ENCODE measurements at regions not wholly inside any gene's neighbourhood (a gene's known extent, or its start where the extent isn't known, plus 50 kb on each side); places are given as distances from the start of the nearest gene placed in this dataset.

DNA sequence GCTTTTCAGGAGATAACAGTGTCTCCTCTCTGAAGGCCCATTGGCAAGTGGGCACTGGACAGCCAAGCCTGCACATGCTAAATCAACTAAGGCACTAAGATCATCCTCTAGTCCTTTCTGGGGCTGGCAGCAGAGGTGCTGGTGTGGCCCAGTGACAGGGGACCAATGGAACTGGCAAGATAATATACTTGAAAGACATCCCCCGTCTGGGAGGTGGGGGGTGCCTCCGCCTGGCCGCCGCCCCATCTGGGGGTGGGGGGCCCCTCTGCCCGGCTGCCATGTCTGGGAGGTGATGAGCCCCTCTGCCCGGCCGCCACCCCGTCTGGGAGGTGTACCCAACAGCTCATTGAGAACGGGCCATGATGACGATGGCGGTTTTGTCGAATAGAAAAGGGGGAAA is 223.3 kb downstream of the UNC5CL start:
- FAIRE-seq = no peak
- DNase-seq (ENCODE audit: insufficient read length, low spot score) = no peak
- TF ChIP-seq, protein P1, sequence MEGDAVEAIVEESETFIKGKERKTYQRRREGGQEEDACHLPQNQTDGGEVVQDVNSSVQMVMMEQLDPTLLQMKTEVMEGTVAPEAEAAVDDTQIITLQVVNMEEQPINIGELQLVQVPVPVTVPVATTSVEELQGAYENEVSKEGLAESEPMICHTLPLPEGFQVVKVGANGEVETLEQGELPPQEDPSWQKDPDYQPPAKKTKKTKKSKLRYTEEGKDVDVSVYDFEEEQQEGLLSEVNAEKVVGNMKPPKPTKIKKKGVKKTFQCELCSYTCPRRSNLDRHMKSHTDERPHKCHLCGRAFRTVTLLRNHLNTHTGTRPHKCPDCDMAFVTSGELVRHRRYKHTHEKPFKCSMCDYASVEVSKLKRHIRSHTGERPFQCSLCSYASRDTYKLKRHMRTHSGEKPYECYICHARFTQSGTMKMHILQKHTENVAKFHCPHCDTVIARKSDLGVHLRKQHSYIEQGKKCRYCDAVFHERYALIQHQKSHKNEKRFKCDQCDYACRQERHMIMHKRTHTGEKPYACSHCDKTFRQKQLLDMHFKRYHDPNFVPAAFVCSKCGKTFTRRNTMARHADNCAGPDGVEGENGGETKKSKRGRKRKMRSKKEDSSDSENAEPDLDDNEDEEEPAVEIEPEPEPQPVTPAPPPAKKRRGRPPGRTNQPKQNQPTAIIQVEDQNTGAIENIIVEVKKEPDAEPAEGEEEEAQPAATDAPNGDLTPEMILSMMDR (IDR thresholded peaks at IDR 0.05; ENCODE audit: insufficient read depth, missing control alignments) = no peak

DNA sequence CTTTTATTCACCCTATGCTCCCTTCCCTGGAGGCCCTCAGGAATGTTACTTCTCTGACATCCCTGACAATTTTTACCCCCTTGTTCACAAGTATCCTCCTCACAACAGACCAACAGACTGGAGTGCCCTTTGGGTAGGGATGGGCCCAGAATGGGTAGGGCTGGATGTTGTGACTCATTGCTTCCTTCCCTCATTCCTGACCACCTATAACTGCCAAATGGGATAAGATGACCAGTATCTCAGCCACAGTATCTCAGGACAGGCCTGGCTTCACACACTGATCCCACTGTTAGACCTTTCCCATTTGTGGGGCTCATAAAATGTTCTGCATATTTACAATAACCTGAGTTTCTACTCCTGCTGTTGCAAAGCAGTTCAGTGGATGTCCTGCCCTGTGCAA is 223.0 kb upstream of the LRFN2 start:
- TF ChIP-seq, protein P1 (IDR thresholded peaks at IDR 0.05; ENCODE audit: insufficient read depth, missing control alignments) = no peak
- FAIRE-seq = no peak
- no peak for DNase-seq (ENCODE audit: insufficient read length, low spot score)

DNA sequence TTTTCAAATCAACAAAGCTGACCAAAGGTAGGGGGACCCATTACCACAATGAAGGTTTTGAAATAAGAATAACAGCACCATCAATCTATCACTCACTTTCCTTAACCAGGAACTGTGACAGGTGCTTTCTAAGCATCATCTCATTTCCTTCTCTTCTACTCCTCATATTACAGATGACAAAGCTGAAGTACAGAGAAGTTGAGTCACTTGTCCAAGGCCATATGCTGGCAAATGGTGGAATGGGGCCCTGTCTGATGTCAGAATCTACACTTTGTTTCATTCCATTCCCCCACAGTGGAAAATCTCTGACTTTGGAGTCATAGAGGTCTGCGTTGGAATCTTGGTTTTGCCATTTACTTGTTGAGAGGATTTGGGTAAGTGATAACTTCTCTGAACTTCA is 222.5 kb upstream of the LRFN2 start:
- FAIRE-seq (no peak), DNase-seq (ENCODE audit: insufficient read length, low spot score) (no peak)
- TF ChIP-seq, protein P1 (IDR thresholded peaks at IDR 0.05; ENCODE audit: insufficient read depth, missing control alignments) = no peak

DNA sequence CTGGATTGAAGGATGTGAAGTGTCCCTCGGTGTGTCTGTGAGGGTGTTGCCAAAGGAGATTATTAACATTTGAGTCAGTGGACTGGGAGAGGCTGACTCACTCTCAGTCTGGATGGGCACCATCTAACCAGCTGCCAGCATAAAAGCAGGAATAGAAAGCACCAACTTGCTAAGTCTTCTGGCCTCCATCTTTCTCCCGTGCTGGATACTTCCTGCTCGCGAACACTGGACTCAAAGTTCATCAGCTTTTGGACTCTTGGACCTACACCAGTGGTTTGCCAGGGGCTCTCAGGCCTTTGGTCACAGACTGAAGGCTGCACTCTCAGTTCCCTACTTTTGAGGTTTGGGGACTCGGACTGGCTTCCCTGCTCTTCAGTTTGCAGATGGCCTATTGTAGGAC is 220.3 kb upstream of the LRFN2 start:
- FAIRE-seq (no peak), DNase-seq (ENCODE audit: insufficient read length, low spot score) (no peak)
- TF ChIP-seq, protein P1 (IDR thresholded peaks at IDR 0.05; ENCODE audit: insufficient read depth, missing control alignments) = no peak

DNA sequence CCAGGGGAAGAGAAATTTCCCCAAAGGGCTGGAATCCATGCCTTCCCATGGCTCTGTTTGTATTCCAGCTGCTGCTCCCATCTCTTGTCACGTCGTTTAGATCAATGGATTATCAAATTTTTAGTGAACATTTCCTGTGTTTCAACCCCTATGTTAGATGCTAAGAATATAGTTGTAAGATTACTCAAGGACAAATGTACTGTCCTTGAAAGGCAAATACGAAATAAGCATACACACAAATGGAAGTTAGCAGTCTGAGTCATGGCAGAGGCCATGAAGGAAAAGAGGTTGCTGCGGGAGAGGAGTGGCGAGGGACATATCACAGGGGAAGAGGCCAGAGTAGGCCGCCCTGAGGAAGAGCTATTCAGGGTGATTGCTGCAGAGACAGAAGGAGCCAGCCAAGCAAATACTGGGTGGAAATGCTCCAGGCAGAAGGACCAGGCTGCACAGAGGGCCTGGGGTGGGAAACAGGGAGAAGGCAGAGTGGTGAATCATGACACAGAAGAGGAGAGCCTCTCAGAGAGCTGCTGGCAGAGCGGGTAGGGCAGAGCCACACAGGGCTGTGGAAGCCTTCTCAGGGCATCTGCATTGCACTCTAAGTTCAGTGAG is 219.2 kb upstream of the LRFN2 start:
- TF ChIP-seq, protein P1 (IDR thresholded peaks at IDR 0.05; ENCODE audit: insufficient read depth, missing control alignments) = no peak
- no peak for DNase-seq (ENCODE audit: insufficient read length, low spot score)
- no peak for FAIRE-seq

DNA sequence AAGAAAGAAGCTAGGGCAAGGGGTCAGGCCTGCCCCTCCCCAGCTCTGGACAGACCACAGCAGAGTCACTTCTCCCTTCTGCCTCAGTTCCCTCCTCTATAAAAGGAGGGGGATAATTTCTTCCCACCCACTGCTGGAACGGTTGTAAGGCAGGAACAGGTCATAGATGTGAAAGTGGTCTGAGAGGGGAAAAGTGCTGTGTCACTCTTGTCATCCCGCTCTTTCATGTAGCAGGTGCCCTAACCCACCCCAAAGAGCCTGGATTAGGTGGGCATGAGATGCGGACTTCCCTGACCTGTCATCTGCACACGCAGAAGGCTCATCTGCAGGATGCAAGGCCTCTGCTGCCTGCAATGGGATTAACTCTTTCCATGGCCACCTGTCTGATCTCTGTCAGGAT is 218.2 kb upstream of the LRFN2 start:
- FAIRE-seq (no peak), DNase-seq (ENCODE audit: insufficient read length, low spot score) (no peak)
- TF ChIP-seq, protein P1 (IDR thresholded peaks at IDR 0.05; ENCODE audit: insufficient read depth, missing control alignments) = no peak

DNA sequence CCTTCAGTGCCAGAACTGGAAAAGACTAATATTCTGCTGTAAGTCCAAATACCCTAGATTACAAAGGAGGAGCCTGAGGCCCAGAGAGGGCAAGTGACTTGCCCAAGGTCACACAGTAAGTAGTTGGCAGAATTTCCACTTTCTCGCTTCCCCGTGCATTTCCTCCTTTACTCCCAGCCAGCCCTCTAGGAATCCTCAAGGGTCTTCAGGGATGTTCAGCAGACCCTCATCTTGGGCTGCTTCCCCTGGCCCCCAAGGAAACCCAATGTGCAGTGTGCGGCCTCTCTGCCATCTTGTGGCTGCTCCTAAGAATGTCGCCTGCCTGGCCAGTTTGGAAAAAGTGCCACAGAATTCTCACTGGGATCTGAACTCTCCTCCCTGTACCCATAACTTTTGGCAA is 217.7 kb upstream of the LRFN2 start:
- FAIRE-seq (no peak), DNase-seq (ENCODE audit: insufficient read length, low spot score) (no peak)
- TF ChIP-seq, protein P1 (IDR thresholded peaks at IDR 0.05; ENCODE audit: insufficient read depth, missing control alignments) = no peak
